Hematopoietic multipotent progenitor cell treated with erythropoietin and hydrocortisone succinate and interleukin-3 and kit ligand, for 17 days (in vitro differentiated cells): ENCODE measurements at regions not wholly inside any gene's neighbourhood (a gene's known extent, or its start where the extent isn't known, plus 50 kb on each side); places are given as distances from the start of the nearest gene placed in this dataset.
A peak's percentile ranks its signal among the peaks of the same experiment; 100 is the strongest.
"Not testable (repeated sequence)": the region's sequence is repeated elsewhere in the genome, so short reads cannot be mapped to it uniquely, and the experiment has no call there.

Experiments
- DNase-seq: peaks from one replicate; pipeline ENCODE4 v3.0.0-alpha.2; 2015; ENCODE audit warnings: low spot score

DNA sequence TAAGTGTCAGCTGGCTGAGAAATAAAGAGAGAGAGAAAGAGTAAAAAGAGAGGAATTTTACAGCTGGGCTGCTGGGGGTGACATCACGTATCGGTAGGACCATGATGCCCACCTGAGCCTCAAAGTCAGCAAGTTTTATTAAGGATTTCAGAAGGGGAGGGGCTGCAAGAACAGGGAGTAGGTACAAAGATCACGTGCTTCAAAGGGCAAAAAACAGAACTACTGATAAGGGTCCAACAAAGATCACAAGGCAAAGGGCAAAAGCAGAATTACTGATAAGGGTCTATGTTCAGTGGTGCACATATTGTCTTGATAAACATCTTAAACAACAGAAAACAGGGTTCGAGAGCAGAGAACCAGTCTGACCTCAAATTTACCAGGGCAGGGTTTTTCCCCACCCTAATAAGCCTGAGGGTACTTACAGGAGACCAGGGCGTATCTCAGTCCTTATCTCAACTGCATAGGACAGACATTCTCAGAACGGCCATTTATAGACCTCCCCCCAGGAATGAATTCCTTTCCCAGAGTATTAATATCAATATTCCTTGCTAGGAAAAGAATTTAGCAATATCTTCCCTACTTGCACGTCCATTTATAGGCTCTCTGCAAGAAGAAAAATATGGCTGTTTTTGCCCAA lies 128.3 kb upstream of the PZP start:
- not testable (repeated sequence) for DNase-seq

GRCh38 chr12:9335867-9336266 lies 127.7 kb upstream of the PZP start:
- DNase-seq: no peak

DNA sequence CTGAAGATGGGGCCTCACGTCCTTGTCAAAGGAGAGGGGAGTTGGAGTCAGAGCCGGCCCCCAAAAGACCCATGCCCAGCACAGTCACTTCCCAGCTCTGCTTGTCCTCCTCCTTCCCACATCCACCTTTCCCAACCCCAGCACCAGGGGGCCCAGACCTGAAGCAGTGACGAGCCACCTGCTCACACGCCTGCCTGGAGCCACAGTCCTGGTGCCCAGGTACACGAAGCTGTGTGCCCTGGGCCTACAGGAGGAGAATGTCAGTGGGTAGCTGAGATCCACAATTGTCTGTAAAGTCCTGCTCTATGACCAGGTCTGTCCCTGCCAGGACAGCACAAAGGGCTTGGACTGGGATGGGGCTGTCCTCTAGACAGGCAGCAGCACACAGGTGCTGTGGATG lies 126.8 kb upstream of the PZP start:
- DNase-seq: no peak

DNA sequence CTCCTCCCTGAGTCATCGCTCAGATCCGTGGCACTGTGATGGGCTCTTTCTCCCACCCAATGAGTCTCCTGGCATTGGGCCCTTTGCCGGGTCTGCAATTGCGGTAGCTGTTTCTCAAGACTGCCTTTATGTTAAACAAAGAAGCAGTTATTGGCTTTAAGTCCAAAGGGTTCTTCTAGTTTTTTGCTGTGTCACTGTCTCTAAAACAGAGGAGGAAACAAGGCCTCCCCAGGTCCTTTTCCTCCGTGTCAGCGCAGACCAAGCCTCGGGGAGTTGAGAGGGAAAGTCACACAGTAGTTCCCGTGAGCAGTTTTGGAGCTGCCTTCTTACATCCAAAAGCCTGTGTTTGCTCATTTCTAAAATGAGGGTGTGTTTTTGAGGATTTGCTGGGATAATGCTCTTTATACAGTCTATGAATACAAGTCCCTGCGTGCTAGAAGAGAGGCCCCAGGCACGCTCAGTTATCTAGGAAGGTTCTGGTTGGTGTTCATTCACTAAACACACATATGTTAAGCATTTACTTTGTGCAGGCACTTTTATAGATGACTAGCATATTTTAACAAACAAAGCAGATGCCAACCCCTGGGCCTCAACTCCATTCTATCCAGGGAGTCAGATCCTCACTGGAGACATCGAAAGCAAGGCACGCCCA lies 126.0 kb upstream of the PZP start:
- DNase-seq: no peak

GRCh38 chr12:9333161-9333560 lies 125.0 kb upstream of the PZP start:
- DNase-seq: no peak

GRCh38 chr12:9332564-9332963 lies 124.4 kb upstream of the PZP start:
- no peak for DNase-seq

GRCh38 chr12:9331218-9331626 lies 123.0 kb upstream of the PZP start:
- DNase-seq: peak; percentile 64

DNA sequence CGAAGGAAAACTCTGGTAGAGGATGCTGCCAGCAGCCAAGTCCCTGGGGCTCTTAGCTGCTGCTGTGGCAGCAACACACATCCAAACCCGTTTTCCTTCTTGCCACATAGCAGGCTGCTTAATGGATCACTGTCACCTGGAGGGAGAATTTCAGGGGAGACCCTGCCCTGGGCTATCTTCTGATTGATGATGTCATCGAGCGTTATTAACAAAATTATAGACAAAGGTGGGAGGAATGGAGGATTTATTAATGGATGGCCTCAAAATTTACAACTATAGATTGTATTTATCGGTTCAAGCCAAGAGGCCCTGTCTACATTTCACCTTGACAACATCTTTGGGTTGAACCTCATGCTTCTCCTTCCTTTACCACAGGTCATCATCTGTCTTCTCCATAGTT lies 120.8 kb upstream of the PZP start:
- no peak for DNase-seq

DNA sequence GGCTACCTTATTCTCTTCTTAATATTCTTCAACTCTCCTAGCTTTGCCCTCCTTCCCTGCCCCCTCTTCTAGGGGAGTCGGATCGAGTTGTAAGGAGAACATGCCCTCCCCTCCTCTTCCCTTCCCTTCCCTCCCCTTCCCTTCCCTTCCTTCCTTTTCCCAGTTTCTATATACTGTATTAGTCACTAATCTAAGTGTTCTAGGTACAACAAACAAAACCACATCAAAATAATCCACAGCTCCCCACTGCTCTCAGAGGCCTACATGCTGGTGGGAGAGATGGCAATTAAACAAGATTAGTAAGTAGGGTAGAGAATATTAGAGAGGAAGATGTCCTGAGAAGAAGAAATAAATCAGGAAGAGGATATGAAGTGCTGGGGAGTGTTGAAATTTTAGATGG lies 119.9 kb upstream of the PZP start:
- no peak for DNase-seq

DNA sequence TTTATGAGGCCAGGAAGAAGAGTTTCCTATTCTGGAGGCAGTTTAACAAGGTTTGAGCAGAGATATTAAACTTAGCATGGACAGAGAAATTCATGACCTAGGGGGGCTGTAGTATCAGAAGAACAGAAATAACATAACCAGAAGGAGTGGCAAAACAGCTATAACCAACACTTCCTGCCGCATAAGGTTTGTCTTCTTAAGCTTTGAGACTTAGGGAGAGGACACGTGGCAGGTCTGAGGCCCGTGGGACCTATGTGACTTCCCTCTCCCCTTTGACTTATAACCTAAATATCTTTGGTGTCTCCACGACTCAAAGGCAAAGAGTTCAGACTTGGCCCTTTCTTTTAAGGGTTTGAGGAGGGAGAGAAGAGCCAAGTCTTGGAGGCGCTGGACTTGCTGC lies 119.1 kb upstream of the PZP start:
- DNase-seq: no peak

DNA sequence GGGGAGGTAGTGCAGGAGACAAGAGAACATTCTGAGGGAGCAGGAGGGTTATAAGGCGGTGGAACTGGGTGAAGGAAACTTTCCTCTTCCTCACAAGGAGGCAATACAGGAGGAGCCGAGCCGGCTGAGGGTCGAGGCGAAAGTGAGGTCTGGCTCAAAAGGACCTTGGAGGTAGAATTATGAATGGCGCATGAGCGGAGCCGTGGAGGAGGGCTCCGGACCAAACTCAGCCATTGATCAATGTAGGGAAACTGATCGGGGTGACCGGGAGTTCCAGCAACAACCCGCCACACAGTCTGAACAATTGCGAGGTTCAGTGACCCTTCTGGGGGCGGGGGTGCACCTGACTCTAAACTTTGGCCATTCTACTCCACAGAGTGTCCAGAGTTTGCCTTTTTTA lies 118.7 kb upstream of the PZP start:
- DNase-seq: not testable (repeated sequence)

DNA sequence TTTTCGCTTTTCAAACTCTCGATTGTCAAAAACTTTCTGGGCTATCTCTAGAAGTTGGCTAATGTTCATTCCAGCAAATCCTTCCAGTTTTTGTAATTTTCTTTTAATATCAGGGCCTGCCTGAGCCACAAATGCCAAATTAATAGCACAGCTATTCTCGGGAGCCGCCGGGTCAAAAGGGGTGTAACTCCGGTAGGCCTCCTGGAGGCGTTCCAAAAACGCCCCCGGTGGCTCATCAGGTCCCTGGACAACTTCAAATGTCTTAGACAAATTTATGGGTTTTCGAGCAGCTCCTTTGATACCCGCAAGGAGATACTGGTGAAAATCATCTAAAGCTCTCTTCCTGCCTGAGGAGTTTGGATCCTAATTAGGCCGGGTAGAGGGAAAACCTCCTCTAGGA lies 117.9 kb upstream of the PZP start:
- no peak for DNase-seq

DNA sequence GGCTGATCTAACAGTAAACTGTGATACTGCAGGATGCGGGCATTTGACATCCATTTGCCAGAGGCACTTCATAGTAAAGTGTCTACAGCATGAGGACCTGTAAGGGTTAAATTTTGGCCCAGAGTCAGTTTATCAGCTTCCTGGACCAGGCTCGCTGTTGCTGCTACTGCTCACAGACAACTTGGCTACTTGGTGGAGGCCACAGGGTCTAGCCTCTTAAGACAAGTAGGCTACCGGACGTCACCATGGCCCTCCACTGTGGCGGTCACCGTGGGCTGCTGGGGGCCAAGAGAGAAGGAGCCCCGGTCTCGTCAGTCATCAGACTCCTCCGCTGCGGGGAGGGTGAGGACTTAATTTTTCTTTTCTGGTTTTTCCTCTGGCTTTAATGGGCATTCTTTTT lies 117.3 kb upstream of the PZP start:
- DNase-seq: no peak

GRCh38 chr12:9324782-9325181 lies 116.6 kb upstream of the PZP start:
- no peak for DNase-seq

DNA sequence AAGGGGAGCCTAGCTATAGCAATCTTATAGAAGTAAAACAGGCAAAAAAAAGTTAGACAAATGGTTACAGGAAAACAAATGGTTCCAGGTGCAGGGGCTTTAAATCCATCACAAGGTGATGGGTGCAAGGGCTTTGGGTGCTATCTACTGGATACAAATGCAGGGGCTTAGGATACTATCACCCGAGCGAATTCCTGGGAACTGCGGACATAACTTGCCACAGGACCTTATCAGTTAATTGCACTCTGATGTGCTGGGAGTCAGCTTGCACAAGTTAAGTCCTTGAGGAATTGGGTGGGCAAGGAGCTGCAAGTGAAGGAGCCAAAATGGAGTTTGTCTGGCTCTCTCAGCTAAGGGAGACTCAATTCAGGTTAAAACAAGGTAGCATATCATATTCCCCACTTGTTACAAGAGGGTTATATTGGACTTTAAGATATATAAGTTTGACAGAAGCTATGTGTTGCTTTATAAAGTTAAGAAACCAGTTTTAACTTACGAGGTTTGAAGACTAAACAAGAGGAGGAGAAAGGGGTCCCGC lies 115.0 kb upstream of the PZP start:
- DNase-seq: no peak

DNA sequence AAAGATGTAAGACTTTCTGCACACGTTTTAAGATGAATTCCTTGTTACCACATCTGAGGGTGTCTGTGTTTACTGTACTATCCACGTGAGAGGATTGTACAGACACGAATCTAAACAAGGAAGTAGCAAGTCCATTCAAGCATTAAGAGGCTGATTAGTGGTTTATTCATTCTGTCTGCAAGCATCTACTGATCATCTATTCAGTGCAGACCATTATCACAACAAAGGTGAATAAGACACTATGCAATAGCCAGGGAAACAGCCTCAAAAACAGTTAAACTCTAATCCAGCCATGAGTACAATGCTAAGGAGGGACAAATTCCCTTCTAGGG lies 111.6 kb upstream of the PZP start:
- DNase-seq: no peak

- DNase-seq: no peak
These were observed 111.0 kb upstream of the PZP start for GRCh38 chr12:9319044-9319841.

- DNase-seq: not testable (repeated sequence)
These were observed 105.3 kb upstream of the PZP start for GRCh38 chr12:9313479-9313878.

DNA sequence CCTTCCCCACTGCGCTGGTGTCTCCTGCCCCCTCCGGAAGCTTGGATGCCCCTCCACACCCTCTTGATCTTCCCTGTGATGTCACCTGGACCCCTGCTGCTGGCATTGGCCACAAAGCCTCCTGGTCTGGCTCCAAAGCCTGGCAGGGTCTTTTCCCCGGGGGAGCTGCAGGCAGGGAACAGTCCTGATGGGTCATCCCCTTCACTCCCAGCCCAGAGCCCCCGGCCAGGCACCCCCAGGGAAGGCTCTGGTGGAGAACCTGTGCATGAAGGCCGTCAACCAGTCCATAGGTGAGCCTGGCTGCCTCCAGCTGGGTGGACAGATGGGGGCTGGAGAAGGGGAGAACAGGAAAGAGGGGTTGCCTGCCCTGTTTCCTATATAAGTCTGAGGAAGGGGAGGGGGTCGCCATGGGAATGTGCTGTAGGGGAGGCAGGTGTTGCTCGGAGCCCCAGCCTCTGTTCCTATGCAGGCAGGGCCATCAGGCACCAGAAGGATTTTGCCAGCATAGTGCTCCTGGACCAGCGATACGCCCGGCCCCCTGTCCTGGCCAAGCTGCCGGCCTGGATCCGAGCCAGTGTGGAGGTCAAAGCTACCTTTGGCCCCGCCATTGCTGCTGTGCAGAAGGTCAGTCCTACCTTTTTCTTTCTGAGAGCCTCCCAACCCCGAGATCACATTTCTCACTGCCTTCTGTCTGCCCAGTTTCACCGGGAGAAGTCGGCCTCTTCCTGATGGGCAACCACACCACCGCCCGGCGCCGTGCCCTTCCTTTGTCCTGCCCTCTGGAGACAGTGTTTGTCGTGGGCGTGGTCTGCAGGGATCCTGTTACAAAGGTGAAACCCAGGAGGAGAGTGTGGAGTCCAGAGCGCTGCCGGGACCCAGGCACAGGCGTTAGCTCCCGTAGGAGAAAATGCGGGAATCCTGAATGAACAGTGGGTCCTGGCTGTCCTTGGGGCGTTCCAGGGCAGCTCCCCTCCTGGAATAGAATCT lies 104.5 kb upstream of the PZP start:
- not testable (repeated sequence) for DNase-seq

- DNase-seq: not testable (repeated sequence)
These were observed 103.3 kb upstream of the PZP start for GRCh38 chr12:9311454-9311853.

DNA sequence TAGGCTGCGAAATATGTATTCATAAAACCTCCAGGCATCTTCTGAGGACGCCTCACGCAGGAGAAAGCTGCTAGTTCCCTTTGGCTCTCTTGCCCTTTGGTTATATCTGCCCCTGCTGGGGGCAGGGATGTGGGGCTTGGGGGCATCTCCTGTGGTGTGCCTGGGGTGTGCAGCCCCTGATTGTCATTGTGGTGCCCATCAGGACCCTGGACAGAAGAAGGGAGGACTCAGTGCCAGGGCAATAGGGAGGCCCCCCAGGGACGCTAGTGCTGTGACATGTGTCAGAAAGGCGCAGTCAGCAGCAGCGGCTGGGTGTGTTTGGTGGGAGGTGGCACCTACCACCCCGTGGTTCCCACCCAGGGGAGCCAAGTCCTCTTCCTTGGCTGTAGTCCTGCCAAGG lies 102.5 kb upstream of the PZP start:
- DNase-seq: not testable (repeated sequence)

DNA sequence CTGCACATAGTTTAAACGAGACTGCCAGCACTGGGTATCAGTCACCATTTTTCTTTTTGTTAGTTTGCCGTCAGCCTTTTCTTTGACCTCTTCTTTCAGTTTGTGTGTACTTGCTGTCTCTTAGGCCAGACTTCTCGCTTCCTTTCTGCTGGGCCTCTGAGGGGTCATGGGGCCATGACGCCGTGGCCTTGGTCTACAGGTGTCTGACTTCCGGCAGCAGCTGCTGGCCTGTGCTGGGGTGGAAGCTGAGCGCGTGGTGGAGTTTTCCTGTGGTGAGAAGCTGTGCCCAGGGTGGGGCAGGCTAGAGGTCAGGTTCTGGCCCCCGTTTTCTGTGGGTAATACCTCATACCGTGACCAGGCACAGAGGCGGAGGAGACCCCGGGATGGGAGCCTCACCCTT lies 101.6 kb upstream of the PZP start:
- DNase-seq: not testable (repeated sequence)
